ENCODE measurements at regions not wholly inside any gene's neighbourhood (a gene's known extent, or its start where the extent isn't known, plus 50 kb on each side); places are given as distances from the start of the nearest gene placed in this dataset.

DNA sequence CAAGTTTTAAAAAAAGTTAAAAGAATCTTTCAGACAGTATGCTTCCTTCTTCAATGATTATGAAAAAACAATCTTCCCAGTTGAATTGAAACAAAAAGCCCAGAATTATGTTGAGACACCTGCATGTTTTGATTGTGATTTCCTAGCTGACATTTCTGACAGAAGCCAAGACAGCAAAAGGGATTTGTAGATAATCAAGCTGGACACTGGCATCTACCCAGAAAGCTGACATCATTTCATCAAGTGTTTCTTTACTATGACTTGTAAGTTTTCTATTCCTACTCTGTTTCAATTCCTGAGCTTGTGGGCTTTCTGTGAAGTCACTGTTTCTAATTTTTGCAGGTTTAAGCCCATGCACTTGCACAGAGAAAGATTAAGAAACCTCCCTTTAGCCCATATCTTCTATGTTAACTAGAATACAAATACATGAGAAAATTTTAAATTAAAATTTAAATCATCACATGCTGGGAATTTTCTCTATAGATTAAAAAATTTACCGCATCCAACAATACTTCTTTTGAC lies 82.9 kb upstream of the CCDC85A start:
- peak in 1 of 2 donors; percentile 77 for DNase-seq (ENCODE audit: low read depth in 2 of 2)

DNA sequence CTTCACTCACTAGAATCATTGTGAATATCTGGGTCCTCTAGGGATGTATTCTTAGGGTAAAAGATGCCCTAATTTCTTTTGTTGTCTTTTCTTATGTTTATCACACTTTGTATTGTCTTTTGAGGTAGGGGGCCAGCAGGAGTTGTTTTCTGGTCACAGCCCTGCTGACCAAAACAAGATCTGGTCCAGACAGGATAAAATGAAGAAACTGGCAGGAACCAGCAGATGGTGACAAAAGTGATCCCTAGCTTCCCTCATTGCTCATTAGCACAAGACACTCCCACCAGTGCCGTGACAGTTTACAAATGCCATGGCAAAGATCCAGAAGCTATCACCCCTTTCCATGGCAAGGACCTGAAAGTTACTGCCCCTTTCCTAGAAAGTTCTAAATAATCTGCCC lies 81.7 kb upstream of the CCDC85A start:
- no peak for DNase-seq (ENCODE audit: low read depth in 2 of 2)

DNA sequence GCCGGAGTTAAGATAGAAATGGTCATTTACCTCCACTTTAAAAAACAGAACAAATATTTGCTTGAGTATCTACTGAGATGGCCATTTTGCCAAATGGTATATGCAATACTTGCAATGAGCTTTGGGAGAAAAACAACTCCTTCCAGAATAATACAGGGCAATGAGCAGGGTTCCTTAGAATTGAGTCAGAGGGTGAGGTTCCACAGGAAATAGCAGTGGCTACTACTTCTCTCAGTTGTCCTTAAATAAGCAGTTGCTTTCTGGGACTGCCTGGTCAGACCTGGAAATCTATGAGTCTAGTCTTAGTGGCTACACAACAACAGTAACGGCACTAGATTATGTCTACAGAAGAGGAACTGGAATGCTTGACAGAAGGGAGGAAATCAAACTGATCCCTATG lies 80.9 kb upstream of the CCDC85A start:
- DNase-seq (ENCODE audit: low read depth in 2 of 2): peak in 1 of 2 donors; percentile 54

DNA sequence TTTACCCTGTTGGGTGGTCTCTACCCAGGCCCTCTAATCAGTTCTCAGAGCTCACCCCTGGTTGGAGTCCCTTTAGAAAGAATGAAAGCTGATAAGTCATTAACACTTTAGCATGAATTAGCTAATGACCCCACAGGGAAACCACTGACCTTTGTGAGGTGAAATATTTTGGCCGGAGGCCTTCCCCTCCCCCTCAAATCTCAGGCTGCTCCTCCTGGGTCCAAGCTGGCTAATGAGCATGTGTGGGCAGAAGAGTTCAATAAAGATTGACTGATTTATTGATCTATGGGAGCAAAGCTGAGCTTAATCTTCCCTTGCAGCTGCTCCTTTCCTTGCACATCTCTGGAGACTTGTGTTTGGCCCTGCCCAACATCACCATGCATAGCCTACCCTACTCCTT lies 78.8 kb upstream of the CCDC85A start:
- DNase-seq (ENCODE audit: low read depth in 2 of 2): no peak

DNA sequence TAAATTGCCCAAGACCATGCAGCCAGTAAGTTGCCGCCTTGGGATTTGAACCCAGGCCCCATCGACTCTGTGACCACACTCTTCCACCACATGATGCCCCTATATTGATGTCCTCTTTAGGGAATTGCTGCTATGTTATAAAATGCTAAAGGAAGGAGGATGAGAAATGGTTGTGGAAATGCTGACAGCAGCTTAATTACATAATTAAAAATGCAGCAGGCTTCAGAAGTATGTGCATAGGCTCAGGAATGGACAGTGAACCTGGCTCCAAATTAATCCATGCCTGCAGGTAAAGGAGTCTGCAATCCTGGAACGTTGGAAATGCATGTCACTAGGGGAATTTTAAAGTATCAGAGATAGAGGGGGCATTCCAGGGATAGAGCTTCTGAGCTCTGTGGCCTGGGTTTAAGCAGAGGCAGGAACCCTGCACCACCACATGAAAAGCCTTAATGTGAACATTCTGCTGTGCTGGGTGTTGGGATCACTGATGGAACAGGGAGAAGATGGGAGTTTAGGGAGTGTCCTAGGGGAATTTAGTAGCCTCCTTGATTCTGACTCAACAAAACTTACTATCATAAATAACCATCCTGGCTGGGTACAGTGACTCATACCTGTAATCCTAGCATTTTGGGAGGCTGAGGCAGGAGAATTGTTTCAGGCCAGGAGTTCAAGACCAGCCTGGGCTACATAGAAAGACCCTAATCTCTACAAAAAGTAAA lies 76.1 kb upstream of the CCDC85A start:
- DNase-seq (ENCODE audit: low read depth in 2 of 2): no peak

DNA sequence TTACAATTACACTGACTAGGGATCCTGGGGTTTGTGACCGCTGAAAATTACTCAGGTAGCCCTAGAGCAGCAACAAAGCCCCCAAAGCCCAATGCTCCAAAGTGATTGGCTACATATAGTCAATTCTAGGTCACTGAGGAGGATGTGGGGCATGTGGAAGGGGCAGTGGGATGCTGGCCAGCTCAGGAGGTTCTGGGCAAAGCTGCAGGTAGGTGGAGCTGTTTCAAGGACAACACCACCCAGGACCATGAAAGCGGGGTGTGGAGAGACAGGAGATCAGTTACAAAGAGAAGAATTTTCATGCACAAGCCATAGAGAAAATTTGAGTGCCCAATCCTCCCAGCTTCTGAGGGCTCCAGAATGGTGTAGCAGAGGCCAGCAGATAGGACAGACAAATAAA lies 75.0 kb upstream of the CCDC85A start:
- no peak for DNase-seq (ENCODE audit: low read depth in 2 of 2)

DNA sequence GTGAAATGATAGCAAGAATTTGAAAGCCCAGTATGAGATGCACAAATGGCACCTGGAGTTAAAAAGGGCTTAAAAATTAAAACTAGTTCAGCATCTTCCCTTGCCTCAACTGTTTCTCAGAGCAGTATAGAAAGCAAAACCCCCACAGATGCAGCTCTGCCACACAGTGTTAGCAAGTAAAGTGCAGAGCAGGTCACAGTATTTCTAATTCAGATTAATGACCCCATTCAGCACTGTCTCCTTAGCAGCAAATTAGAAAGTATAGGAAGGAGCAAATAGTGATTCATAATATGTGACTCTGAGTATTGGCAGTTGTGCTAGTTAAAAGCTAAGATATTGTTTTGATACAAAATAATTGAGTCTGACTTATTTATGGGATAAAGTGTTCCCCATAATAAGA lies 73.8 kb upstream of the CCDC85A start:
- DNase-seq (ENCODE audit: low read depth in 2 of 2): no peak

DNA sequence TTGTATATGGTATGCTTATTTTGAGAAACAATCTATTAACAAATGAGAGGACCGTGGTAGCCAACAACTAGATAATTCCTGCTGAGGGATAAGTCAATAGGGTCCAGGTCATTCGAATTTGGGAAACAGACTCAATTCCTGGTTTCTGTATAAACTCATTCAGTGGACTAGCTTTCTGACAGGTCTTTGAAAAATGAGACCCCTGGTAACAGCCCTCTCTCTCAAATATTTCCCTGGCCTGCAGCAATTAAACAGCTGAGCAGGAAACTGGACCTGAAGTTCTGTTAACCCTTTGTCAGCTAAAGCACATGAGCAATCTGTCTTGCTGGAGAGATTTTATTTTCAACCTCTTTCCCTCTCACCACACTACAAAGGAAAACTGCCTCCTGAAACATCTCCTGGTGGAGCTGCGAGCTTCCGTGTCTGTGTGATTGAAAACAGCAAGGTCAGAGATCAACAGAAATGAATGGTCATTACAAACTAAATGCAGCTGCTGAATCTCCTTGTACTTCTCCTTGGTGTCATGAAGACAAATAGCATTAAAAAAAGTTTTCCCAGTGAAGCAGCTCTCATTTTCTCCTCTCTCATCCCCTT lies 70.3 kb upstream of the CCDC85A start:
- peak in 1 of 2 donors; percentile 70 for DNase-seq (ENCODE audit: low read depth in 2 of 2)

DNA sequence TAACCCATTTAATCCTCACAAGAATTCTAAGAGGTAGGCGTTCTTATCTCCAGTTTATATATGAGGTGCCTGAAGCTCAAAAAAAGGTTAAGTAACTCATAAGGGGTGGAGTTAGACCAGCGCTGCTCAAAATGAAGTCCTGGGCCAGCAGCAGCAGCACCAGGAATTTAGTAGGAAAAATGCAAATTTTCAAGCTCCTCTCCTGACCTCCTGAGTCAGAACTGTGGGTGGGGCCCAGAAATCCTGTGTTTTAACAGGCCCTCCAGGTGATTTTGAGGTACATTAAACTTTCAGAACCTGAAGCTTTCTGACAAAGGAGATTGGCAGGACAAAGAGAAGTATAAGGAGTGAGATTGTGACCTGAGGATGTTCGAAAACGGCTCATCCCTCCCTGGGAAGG lies 66.0 kb upstream of the CCDC85A start:
- no peak for DNase-seq (ENCODE audit: low read depth in 2 of 2)

DNA sequence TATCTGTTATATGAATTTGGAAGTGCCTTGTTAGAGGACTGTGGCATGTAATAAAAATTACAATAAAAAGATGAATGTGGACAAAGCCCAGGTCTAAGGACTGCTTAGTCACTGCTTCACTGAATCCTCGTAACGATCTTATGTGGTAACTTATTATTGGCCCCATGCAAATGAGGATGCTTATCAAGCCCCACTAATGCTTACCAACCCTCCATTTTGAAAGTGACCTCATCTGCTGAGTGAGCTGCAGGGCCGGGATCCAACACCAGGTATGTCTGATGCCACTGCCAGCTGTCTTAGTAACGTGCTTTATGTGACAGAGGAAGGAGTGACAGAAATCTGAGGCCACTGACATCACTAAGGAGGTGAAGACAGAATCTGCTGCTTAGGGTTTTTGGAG lies 65.3 kb upstream of the CCDC85A start:
- DNase-seq (ENCODE audit: low read depth in 2 of 2): no peak

DNA sequence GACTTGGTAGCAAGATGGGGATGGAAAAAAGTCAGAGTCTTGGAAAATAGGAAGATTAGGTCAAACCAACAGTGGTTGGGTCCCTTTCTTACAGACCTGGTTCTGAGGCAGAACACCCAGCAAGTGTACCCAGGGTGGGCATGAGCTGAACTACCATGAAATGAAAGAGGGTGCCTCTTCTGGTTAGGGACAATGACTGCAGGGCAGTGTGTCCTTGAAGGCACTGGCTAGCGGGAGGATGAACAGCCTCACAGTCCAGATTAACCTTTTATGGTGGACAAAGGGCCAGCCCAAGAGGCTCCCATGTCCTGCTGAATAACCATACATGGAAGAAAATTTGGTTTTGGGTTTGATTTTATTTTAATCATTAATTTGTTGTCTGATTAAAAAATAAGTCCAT lies 61.8 kb upstream of the CCDC85A start:
- DNase-seq (ENCODE audit: low read depth in 2 of 2): no peak

DNA sequence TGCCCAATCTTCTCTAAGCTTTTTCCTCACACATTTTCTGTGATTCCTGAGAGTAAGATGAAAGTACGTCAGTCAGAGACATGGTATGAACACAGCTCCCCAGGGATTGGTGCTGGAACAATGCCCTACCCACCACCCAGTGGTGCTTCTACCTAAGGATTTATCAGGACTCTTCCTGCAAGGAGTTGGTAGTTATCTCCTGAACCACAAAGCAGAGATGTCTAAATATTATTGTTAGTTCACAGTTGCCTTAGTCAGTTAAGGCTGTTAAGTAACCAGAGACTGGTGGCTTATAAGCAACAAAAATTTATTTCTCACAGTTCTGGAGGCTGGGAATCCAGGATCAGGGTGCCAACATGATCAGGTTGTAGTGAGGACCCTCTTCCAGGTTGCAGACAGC lies 60.3 kb upstream of the CCDC85A start:
- DNase-seq (ENCODE audit: low read depth in 2 of 2): no peak

DNA sequence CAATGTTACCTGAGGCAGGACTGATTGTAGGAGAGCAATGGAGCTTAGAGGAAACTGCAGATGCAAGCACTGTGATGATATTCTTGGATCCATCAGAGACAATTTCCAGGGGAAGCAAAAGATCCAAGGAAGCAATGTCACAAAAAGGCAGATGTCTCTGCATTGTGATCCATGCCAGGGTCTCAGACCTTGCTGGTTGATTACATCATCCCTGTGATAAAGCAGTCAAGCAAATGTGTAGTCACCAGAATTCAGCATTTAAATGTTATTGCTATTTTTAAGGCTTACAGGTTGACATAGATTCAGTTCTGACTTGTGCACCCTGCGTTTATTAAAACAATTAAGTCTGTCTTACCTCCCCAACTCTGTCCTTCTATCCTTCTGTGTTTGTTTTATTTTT lies 56.8 kb upstream of the CCDC85A start:
- no peak for DNase-seq (ENCODE audit: low read depth in 2 of 2)

DNA sequence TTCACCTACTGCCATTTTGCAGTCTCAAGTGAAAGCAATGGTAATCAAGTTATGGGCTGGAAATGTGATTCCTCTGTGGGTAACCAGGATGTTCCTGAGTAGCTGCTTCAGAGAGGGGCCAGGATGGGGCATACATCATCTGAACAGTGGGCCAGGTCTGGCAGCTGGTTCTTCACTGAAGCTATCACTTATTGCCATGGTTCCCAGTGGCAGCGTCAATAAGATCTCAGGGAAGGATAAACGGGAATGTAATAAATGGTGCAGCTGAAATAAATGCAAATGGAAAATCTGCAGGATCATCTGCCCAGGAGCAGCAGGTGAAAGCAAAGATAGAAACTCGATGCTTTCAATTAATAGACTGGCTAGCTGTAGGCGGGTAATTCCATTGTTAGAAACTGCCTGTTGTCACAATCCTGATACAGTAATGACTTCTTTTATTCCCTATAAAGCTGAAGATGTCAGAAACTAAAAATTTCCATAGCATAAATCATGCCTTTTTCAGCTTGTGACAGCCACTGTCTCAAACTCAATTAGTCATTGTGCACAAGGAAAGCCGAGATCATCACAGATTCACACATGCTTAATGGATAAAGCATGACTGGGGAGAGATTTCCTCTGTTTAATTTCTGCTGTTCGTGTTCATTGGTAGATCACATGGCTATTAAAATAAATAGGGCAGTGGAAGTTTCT lies 56.2 kb upstream of the CCDC85A start:
- DNase-seq (ENCODE audit: low read depth in 2 of 2): peak; percentile 7 to 9

DNA sequence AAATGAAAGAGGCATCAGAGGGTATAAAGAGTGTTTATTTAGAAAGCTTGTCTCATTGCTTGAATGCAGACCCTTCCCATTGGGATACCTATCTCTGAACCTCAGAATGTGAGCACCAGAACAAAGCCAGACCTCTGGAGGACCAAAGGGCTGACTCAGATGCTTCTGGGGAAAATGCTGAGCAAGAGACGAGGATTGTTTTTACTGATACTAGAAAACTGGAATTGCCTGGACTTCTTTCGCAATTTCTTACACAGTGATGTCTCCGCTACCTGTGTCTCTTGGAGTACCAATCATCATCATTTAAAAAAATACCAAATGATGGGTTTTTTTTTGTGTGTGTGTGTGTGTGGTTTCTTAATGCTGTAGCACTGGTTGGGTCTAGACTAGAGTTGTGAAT lies 55.6 kb upstream of the CCDC85A start:
- no peak for DNase-seq (ENCODE audit: low read depth in 2 of 2)

DNA sequence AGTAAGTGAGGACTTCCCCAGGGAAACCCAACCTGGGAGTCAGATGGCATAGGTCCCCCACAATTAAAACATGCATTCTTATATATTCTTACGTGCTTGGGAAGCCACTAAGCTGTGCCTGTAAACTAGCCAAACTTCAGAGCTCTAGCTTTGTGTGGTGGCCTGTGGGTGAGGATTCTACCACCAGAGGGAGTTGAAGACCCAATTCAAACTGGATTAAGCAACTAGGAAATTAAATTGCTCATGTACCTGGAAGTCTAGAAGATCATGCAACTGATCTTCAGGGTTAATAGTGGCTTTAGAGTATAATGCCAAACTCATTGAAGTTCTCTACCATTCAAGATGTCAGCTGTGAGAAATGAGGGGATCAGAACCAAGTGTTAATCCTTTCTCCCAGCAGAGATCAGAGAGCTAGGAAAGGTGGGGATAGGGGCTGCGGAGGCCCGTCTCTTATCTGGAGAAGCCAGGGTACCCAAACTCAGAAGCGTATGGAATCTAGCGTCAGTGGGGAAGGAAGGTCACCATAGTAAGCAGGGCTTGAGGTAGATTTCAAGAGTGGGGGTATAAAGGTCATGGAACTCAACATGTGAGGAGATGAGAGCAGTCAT lies 53.2 kb upstream of the CCDC85A start:
- peak; percentile 63 to 75 for DNase-seq (ENCODE audit: low read depth in 2 of 2)

DNA sequence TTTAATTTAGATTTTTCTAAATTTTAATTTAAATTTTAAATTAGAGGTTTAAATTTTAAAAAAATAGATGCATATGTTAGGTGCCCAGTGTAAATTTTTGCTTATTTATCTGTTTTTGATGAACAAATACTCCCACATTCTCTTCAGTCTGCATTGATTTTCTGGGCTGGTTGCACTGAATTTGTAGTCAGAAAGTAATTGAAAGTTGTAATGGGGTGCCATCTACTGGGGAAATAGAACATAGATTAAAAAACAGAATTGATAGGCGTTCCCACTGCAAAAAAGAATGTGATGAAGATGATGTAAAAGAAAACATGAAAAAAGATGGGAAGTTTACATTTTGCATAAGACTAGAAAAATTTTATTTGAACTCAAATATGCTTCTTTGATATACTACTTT lies 51.7 kb upstream of the CCDC85A start:
- DNase-seq (ENCODE audit: low read depth in 2 of 2): peak; percentile 68 to 79

DNA sequence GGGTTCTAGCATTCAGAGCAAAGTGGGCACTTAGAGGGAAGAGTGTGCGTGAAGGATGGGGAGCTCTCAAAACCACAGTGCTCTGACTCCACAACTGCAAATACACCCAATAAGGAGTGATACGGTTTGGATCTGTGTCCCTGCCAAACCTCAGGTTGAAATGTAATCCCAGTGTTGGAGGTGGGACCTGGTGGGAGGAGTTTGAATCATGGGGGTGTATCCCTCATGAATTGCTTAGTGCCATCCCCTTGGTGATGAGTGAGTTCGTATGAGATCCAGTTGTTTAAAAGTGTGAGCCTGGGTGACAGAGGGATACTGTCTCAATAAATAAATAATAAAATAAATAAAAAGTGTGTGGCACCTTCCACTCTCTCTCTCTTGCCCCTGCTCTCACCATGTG lies 50.3 kb upstream of the CCDC85A start:
- peak in 1 of 2 donors; percentile 28 for DNase-seq (ENCODE audit: low read depth in 2 of 2)

DNA sequence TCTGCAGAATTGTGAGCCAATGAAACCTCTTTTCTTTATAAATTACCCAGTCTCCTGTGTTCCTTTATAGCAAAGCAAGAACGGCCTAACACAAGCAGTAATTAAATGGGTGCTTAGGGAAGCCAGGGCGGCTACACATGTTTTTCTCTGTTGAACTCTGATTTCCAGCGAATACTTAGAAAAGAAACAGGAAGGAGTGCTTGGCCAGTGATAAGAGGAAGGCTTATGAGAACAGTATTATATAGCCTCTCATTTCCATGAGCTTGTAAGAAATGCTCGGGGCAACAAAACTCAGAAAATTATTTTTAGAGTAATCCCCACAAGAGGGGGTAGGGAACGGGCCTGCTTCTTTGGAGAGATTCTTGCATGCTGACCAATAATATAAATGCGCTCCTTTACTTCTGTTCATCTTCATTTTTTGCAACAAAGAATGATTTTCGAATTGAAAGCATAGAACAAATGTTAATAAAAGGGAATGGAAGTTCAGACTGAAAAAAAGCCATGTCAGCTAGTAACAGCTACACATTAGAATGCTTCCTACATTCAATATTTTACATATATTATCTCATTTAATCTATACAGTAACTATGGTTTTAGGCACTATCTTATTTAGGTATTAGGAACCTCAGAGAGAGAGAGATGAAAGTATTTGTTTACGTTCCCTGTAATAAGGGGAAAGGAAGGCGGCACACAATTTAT lies 49.7 kb upstream of the CCDC85A start:
- peak; percentile 43 to 72 for DNase-seq (ENCODE audit: low read depth in 2 of 2)
